ENCODE measurements at regions not wholly inside any gene's neighbourhood (a gene's known extent, or its start where the extent isn't known, plus 50 kb on each side); places are given as distances from the start of the nearest gene placed in this dataset.

- peak; percentile 38; the same call in 1 of the 2 replicates for TF ChIP-seq MAFG (tag; conservative IDR thresholded peaks at IDR 0.05)
- no peak for TF ChIP-seq CHAMP1 (IDR thresholded peaks at IDR 0.05)
- no peak for TF ChIP-seq MCM7 (IDR thresholded peaks at IDR 0.05)
- peak; percentile 57 for TF ChIP-seq CCNT2 (IDR thresholded peaks at IDR 0.05; ENCODE audit: borderline replicate concordance, extremely low read depth, insufficient read length, low read depth, low read length)
- TF ChIP-seq ARNT (IDR thresholded peaks at IDR 0.05): no peak
- peak; percentile 87 for TF ChIP-seq CBFA2T2 (conservative IDR thresholded peaks at IDR 0.05)
- peak; percentile 75 for TF ChIP-seq SMARCA4 (IDR thresholded peaks at IDR 0.05)
- peak; percentile 38; the same call in 1 of the 2 replicates for TF ChIP-seq CC2D1A (IDR thresholded peaks at IDR 0.05)
- no peak for TF ChIP-seq RBM39 (optimal IDR thresholded peaks at IDR 0.05; ENCODE audit: low read depth, low read length)
- peak; percentile 82 for TF ChIP-seq NCOR1 (IDR thresholded peaks at IDR 0.05)
- no peak for TF ChIP-seq PHF21A (IDR thresholded peaks at IDR 0.05; ENCODE audit: borderline replicate concordance, low read depth)
- TF ChIP-seq AFF4 (CRISPR knock-in tag; IDR thresholded peaks at IDR 0.05): no peak
- TF ChIP-seq HNRNPLL (IDR thresholded peaks at IDR 0.05; ENCODE audit: low read depth, low read length, poor library complexity, severe bottlenecking): no peak
- peak; percentile 24; the same call in 1 of the 2 replicates for TF ChIP-seq C11orf30 (IDR thresholded peaks at IDR 0.05; ENCODE audit: low read depth)
- TF ChIP-seq ZNF512 (tag; IDR thresholded peaks at IDR 0.05): no peak
- TF ChIP-seq ZNF398 (CRISPR knock-in tag; IDR thresholded peaks at IDR 0.05): no peak
- TF ChIP-seq MBD2 (IDR thresholded peaks at IDR 0.05; ENCODE audit: borderline replicate concordance, low read depth): no peak
- no peak for TF ChIP-seq JUN (IDR thresholded peaks at IDR 0.05; ENCODE audit: borderline replicate concordance, low read depth, low read length)
- TF ChIP-seq JUN (CRISPR knock-in tag; IDR thresholded peaks at IDR 0.05; ENCODE audit: borderline replicate concordance): no peak
- no peak for TF ChIP-seq PPARD (CRISPR knock-in tag; IDR thresholded peaks at IDR 0.05)
Observed at GRCh38 chr9:14433351-14434157, 119.6 kb upstream of the NFIB start (continued).

All from K562 (cell line).